IMR-90 (cell line): ENCODE measurements at regions not wholly inside any gene's neighbourhood (a gene's known extent, or its start where the extent isn't known, plus 50 kb on each side); places are given as distances from the start of the nearest gene placed in this dataset.

Experiments
- ATAC-seq: fragments of 200-7000 bp; cut with Tn5 transposase; 2 replicates; pipeline ENCODE4 v1.9.1; 2020; ENCODE audit warnings: low read depth, mild to moderate bottlenecking, moderate library complexity
- BruUV-seq: library from RNA; stranded (reverse); fragments of 400-500 nt; replicated peaks from 2 replicates; lab custom pipeline; 2021; lab: Mats Ljungman, UMichigan
- CTCF ChIA-PET: fragments of 300-600 bp; formaldehyde crosslinking; extraction: SDS; loops from one replicate; lab custom pipeline; 2021; ENCODE audit warnings: antibody characterized with exemption; lab: Yijun Ruan, JAX
- POLR2A ChIA-PET: fragments of 300-600 bp; sonication (Branson Sonifier 250); formaldehyde crosslinking; loops from one replicate; lab custom pipeline; 2022; ENCODE audit warnings: antibody characterized with exemption; ENCODE audit not compliant: unreplicated experiment; lab: Charles Lee
- DNase-seq: peaks from one replicate; pipeline ENCODE4 v3.0.0; 2013
- H2AFZ ChIP-seq: replicated peaks from 2 replicates; pipeline ENCODE3; 2013; ENCODE audit warnings: low read length, mild to moderate bottlenecking; ENCODE audit not compliant: poor library complexity
- H2AK5ac ChIP-seq: 2 replicates; pipeline ENCODE4 v1.6.1; 2013; ENCODE audit warnings: low read depth, low read length, inconsistent platforms
- H2AK9ac ChIP-seq: replicated peaks from 2 replicates; pipeline ENCODE3; 2013; ENCODE audit warnings: mild to moderate bottlenecking, low read depth, low read length, moderate library complexity; ENCODE audit not compliant: poor library complexity
- H2BK120ac ChIP-seq: 2 replicates; pipeline ENCODE4 v1.6.1; 2013; ENCODE audit warnings: low read depth, low read length, inconsistent platforms
- H2BK15ac ChIP-seq: 3 replicates; pipeline ENCODE4 v1.6.1; 2013; ENCODE audit warnings: low read depth, low read length, inconsistent platforms
- H2BK20ac ChIP-seq: 2 replicates; pipeline ENCODE4 v1.6.1; 2013; ENCODE audit warnings: low read depth, mild to moderate bottlenecking, inconsistent platforms, low read length, moderate library complexity
- H2BK5ac ChIP-seq: 2 replicates; pipeline ENCODE4 v1.6.1; 2013; ENCODE audit warnings: mild to moderate bottlenecking, low read depth, low read length, inconsistent platforms; ENCODE audit not compliant: poor library complexity, severe bottlenecking
- H3K14ac ChIP-seq: replicated peaks from 2 replicates; pipeline ENCODE4 v1.6.1; 2013; ENCODE audit warnings: low read depth, low read length, inconsistent platforms
- H3K18ac ChIP-seq: 2 replicates; pipeline ENCODE4 v1.6.1; 2013; ENCODE audit warnings: low read depth, low read length, control low read depth
- H3K23ac ChIP-seq: 2 replicates; pipeline ENCODE4 v1.6.1; 2013; ENCODE audit warnings: low read depth, low read length, inconsistent platforms
- H3K27ac ChIP-seq: 2 replicates; pipeline ENCODE4 v1.5.1; 2013; ENCODE audit warnings: mild to moderate bottlenecking, control low read depth, low read length; ENCODE audit not compliant: insufficient read depth
- H3K27me3 ChIP-seq: 2 replicates; pipeline ENCODE4 v1.6.1; 2013; ENCODE audit warnings: low read length; ENCODE audit not compliant: control insufficient read depth, insufficient read depth
- H3K36me3 ChIP-seq: 2 replicates; pipeline ENCODE4 v1.6.1; 2013; ENCODE audit warnings: low read length, mixed read lengths; ENCODE audit not compliant: control insufficient read depth, insufficient read depth
- H3K4ac ChIP-seq: 2 replicates; pipeline ENCODE4 v1.6.1; 2013; ENCODE audit warnings: low read depth, low read length, inconsistent platforms
- H3K4me1 ChIP-seq: 2 replicates; pipeline ENCODE4 v1.6.1; 2013; ENCODE audit warnings: low read length, mixed read lengths; ENCODE audit not compliant: control insufficient read depth, insufficient read depth
- H3K4me2 ChIP-seq: 2 replicates; pipeline ENCODE4 v1.6.1; 2013; ENCODE audit warnings: low read depth, mild to moderate bottlenecking, control low read depth, low read length, moderate library complexity
- H3K4me3 ChIP-seq: 2 replicates; pipeline ENCODE4 v1.5.1; 2013; ENCODE audit warnings: low read depth, mild to moderate bottlenecking, control low read depth, low read length, moderate library complexity; ENCODE audit not compliant: insufficient read depth
- H3K56ac ChIP-seq: 2 replicates; pipeline ENCODE4 v1.6.1; 2013; ENCODE audit warnings: low read length, inconsistent platforms; ENCODE audit not compliant: insufficient read depth; ENCODE audit errors: extremely low read depth
- H3K79me1 ChIP-seq, 2 experiments: 2 replicates each; pipeline ENCODE4 v1.6.1; 2013; ENCODE audit warnings: low read length in 2 of 2, inconsistent platforms in 1 of 2, low read depth in 1 of 2
- H3K9ac ChIP-seq: 2 replicates; pipeline ENCODE4 v1.6.1; 2013; ENCODE audit warnings: low read depth, low read length, control low read depth
- H3K9me1 ChIP-seq: 2 replicates; pipeline ENCODE4 v1.6.1; 2013; ENCODE audit warnings: low read length, inconsistent platforms; ENCODE audit not compliant: insufficient read depth
- H3K9me3 ChIP-seq: 2 replicates; pipeline ENCODE4 v1.6.1; 2013; ENCODE audit warnings: low read length; ENCODE audit not compliant: control insufficient read depth, insufficient read depth
- H4K20me1 ChIP-seq: 2 replicates; pipeline ENCODE4 v1.6.1; 2013; ENCODE audit warnings: low read length, inconsistent platforms; ENCODE audit not compliant: insufficient read depth
- H4K5ac ChIP-seq: 2 replicates; pipeline ENCODE4 v1.6.1; 2013; ENCODE audit warnings: mild to moderate bottlenecking, low read depth, low read length, control low read depth
- H4K8ac ChIP-seq, 2 experiments: 2 replicates each; pipeline ENCODE4 v1.6.1; 2013; ENCODE audit warnings: low read depth in 2 of 2, low read length in 2 of 2, control low read depth in 1 of 2, inconsistent platforms in 1 of 2
- H4K91ac ChIP-seq: 2 replicates; pipeline ENCODE4 v1.6.1; 2013; ENCODE audit warnings: low read depth, low read length, inconsistent platforms; ENCODE audit not compliant: insufficient read depth
- MAFK ChIP-seq: IDR thresholded peaks from 2 replicates; pipeline ENCODE4 v1.6.1; 2012; ENCODE audit warnings: low read depth, low read length, improper control_type of control experiment
- RAD21 ChIP-seq: IDR thresholded peaks from 2 replicates; pipeline ENCODE4 v1.6.1; 2012; ENCODE audit warnings: low read length, improper control_type of control experiment
- SMC3 ChIP-seq: fragments of 150-350 bp; IDR thresholded peaks from 2 replicates; pipeline ENCODE4 v1.6.1; 2016; ENCODE audit warnings: low read depth, mild to moderate bottlenecking, antibody characterized with exemption, low read length, moderate library complexity
- WGBS, 2 experiments: methylation state at CpG; one replicate each; pipeline versions ENCODE4 v1.1.5 to v1.1.7; 2013; ENCODE audit warnings: missing lambda C conversion rate in 2 of 2; ENCODE audit not compliant: insufficient read length in 1 of 2; ENCODE audit errors: extremely low coverage in 2 of 2; 5-methylcytosine and 5-hydroxymethylcytosine counted together
- dilution Hi-C: fragments of 300-500 bp; cut with HindIII; formaldehyde crosslinking; loops from one replicate; pipeline ENCODE4 v1.14.3; 2018; ENCODE audit warnings: low sequenced_read_pairs; ENCODE audit not compliant: unreplicated experiment
- in situ Hi-C: fragments of 300-500 bp; cut with MboI; formaldehyde crosslinking; loops from 3 replicates; pipeline ENCODE4 v1.14.3; 2019; ENCODE audit warnings: low sequenced_read_pairs, inconsistent platforms, mixed read lengths
- intact Hi-C: fragments of 100-400 bp; cut with micrococcal nuclease; formaldehyde crosslinking; loops from 2 replicates; pipeline ENCODE4 v1.10.0; 2022

- intact Hi-C loops (no loop called here), dilution Hi-C loops (no loop called here), in situ Hi-C loops (no loop called here)
- Histone ChIP-seq H3K9me1 (no peaks in the 10 kb centered on the region), H3K23ac (no peak overlapping the region), H2BK15ac (no peak overlapping the region), H3K36me3 (no peaks in the 10 kb centered on the region), H2AK5ac (no peak overlapping the region), H4K8ac (no peak overlapping the region), H3K4ac (no peak overlapping the region), H4K5ac (no peak overlapping the region), H3K14ac (no peak overlapping the region), H2BK120ac (no peak overlapping the region), H4K20me1 (no peaks in the 10 kb centered on the region), H3K4me2 (no peak overlapping the region), H3K79me1 (no peaks in the 10 kb centered on the region), H3K4me1 (no peaks in the 10 kb centered on the region), H3K18ac (no peak overlapping the region), H2AFZ (no peak overlapping the region), H2BK5ac (no peak overlapping the region), H2BK20ac (no peak overlapping the region), H3K27ac (no peak overlapping the region), H3K9ac (no peak overlapping the region), H4K91ac (no peak overlapping the region), H3K27me3 (no peaks in the 10 kb centered on the region), H3K56ac (no peak overlapping the region), H3K4me3 (no peak overlapping the region), H3K9me3 (no peaks in the 10 kb centered on the region), H2AK9ac (no peak overlapping the region)
- DNase-seq = no peak
- POLR2A ChIA-PET = no interaction called here
- TF ChIP-seq SMC3 = no peak
- TF ChIP-seq RAD21 = no peak
- no peak for TF ChIP-seq MAFK
- no peak for ATAC-seq
- CTCF ChIA-PET = no interaction called here
- no TSS peak for BruUV-seq
- no CpG with 5 or more reads among the region's 1 CpG for WGBS, 2 experiments
These were observed 774.3 kb upstream of the RAB6C start for GRCh38 chr2:129205176-129205575.
